HG02588 (cell line): ENCODE measurements at regions not wholly inside any gene's neighbourhood (a gene's known extent, or its start where the extent isn't known, plus 50 kb on each side); places are given as distances from the start of the nearest gene placed in this dataset.
A peak's percentile ranks its signal among the peaks of the same experiment; 100 is the strongest.

Source experiments
- ATAC-seq: cut with Tn5 transposase; IDR thresholded peaks from one replicate; pipeline ENCODE4 v1.9.1; 2021; ENCODE audit warnings: mild to moderate bottlenecking, moderate library complexity; ENCODE audit not compliant: unreplicated experiment

DNA sequence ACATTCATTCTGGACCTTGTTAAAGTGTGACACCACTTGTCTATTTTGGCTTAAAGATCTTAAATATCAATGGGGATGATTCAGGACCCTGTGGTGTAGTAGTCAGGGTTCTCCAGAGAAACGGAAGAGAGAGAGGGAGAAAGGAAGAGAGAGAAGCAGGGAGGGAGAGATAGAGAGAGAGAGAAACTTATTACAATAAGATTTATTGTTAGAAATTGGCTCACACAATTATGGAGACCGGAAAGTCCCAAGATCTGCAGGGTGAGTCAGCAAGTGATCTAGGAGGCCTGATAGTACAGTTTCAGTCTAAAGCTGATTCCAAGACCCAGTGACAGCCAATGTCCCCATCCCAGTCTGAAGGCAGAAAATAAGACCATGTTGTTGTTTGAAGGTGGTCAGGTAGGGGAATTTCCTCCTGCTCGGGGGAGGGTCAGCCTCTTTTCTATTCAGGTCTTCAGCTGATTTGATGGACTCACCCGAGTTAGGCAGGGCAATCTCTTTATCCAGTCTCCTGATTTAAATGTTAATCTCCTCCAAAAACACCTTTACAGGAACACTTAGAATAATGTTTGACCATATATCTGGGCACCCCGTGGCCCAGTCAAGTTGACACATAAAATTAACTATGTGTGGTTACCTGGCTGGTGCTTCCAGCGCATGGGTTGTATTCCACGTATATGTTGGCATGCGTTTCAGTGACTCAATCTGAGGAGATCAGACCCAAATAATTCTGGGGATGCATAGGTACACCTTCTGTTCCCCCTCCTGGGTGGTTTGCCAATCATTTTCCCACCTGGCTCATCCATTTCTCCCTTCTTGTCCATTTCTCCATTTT is 1350.5 kb downstream of the TBC1D22A start:
- no peak for ATAC-seq

DNA sequence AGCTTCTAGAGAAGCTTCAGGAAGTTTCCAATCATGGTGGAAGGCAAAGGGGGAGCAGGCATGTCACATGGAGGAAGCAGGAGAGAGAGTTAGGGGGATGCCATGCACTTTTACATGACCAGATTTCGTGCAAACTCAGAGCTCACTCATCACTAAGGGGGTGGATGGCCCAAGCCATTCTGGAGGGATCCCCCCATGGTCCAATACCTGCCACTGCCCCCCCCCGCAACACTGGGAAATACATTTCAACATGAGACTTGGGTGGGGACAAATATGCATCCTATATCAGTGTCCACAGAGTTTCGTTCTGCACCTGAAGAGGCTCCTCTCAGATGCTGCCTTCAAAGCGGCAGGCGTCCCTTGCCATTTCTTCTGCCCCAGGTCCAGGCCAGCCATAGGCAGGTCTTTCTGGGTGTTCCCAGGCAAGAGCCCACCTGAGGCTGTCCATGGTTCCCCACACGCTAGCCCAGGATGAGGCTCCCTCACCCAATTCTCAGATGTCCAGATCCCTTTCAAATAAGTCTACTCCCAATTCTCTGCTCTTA is 1344.3 kb downstream of the TBC1D22A start:
- no peak for ATAC-seq

DNA sequence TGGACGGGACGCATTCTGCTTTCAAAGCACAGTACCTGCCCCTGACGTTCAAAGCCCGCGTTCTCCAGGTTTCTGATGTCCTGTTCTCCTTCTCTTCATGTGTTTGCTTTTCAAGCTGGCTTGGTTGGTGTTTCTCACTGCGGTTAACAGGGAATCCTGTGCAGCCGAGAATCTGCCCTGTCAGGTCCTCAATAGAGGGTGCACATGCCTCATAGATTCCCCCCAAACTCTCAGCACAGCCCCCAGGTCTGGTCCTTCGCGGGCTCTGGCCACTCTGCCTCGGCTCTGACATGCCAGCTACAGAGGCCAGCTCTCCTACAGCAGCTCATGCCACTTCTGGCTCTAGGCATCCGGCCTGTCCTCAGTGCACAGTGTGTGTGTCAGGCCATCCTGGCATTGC is 1343.8 kb downstream of the TBC1D22A start:
- ATAC-seq: no peak

DNA sequence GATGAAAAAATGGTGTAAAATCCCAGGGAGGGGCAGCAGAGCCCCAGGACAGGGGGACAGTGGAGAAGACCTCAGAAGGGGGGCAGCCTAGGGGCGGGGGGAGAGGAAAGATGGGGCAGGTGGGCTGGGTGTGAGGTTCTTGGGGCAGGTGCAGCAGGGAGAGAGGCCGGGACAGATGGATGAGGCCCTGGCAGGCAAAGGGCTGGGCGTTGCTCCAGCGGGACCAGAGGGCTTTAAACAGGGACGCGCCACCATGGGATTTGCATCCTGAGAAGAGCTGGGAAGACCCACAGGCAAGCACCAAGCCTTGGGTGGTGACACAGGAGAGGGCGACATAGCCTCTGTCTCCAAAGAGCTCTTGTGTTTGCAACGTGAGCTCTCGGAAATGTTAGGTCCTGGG is 1342.8 kb downstream of the TBC1D22A start:
- no peak for ATAC-seq

DNA sequence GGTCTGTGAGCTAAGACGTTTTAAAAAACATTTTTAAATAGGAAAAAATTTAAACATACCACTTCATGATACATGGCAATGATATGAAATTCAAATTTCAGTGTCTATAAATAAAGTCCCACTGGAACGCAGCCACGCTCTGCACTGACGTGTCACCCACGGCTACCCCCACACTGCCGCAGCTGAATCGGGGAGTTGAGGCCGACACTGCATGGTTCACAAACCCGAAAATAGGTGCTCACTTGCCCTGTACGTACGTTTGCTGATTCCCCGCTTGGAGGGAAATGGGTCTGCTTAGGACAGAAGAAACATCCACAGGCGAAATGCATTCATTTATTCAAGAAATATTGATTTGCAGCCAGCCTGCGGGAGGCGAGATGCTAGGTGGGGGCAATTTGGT is 1342.3 kb downstream of the TBC1D22A start:
- no peak for ATAC-seq

DNA sequence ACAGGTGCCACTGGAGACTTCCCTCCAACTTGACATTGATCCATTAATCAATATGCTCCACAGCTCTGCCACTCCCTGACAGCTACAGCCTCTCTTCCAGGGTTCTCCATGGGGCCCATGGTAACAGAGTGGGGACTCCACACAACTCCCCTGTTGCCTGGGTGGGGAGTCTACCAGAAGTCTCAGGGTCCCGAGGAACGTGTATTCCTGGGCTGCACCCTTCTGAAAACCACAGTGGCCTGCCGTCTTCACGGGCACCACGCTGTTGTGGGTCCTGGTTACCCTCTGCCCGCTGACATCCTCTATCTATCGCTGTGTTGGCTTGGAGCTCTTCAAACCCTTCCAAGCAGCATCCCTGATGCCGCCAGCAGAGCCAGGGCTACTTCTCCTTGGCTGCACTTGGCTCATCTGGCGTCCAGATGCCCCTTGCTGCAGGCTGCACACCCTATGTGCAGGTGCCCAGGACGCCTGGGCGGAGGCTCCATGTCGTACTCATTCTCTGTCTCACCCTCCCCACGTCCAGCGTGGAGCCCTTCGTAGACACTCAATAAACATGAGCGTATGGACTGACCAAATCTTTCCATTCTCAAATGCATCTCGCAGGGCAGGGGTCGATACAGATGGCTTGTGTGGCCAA is 1341.8 kb downstream of the TBC1D22A start:
- no peak for ATAC-seq

DNA sequence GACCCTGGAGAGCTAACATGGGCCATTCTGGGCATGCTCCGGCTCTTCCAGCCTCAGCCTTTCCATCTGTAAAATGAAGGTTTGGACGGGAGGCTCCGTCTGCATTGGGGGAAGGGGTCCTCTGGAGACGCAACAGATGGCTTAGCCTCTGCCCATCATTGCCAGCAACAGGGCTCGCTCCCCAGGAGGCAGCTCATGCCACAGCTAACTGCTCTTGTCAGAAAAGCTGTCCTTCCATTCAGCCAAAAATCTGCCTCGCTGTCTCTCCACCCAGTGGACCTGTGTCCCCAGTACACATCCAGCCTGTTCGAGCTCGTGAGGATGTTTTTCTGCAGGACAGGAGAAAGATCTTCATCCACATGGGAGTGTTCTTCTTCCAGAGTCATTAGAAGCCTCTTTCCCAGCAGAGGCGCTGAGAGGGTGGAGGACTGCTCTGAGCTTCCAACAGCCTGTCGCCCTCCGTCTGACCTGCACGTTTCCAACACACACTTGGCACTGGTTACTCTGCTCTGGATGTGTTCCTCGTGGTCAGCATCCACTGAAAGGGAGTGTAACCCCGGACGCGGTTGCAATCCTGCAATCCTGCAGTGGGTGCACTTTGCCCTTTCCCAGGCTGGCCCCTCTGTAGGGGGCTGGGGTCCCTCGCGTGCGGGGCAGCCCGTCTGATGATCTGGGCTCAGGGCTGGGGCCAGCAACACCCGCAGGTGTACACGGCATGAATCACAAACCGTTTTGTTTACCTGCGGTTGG is 1340.9 kb downstream of the TBC1D22A start:
- no peak for ATAC-seq

DNA sequence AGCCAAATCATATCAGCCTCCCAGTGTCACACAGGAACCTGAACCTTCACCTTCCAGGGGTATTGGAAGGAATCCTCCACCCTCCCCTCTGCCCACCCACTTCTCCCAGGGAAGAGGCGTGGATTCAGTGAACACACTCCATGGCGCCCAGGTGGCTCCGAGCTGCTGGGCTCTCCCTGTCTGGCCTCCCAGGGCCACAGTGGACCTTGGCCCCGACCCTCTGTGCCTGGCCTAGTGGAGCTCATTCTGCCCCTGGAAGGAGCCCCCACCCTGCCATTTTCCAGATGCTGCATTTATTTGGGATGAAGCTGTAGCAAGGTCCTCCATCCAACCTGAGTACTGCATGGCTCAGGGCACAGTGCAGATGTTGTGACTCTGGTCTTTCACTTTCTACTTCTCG is 1340.1 kb downstream of the TBC1D22A start:
- ATAC-seq: no peak

DNA sequence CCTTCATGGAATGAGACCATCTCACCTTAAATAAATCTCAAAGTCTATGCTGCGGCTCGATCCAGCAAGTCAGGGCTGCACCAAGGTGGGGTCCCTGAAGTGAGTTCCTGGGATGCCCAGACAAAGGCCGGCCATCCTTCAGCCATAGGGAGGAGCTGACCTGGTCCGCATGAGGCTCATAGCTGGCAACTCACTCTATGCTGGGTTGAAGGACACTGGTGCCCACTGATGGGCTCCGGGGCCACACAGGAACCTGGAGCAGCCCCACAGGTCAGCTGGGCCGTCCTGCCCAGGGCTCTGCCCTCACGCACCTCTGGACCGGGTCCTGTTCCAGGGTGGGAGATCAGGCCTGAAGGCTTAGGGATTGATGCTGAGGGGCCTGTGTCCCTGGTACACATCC is 1339.3 kb downstream of the TBC1D22A start:
- ATAC-seq: no peak

DNA sequence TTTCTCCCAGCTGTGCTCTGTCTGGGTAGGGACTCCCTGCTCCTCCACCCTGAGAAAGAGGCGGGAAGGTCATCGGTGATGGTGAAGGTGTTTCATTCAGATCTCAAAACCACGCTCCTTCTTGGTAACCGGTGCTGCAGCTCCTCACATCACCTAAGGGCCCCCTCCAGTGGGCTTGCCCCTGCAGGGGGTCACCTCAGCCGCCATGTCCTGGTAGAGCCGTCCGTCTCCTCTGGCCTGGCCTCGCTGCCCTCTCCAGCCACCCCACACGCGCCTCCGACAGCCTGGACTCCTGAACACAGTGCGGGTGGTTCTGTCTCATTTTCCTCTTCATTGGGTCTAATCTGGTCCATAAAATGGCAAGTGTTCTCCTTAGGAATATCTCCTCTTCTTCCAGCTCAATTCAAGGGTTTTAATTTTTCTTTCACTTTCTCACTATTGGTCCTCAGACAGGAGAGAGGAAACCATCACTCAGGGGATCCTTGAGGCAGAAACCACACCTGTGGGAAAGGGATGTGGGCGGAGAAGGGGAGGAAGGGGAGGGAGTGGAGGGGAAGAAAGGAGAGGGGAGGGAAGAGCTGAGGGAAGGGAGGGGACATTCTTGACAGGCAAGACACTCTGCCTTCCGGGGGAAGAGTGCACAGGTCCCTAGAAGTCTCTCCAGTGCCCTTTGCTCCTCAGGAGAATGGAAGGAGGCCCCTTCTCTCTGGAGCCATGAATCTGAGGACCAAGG is 1338.4 kb downstream of the TBC1D22A start:
- ATAC-seq: no peak

DNA sequence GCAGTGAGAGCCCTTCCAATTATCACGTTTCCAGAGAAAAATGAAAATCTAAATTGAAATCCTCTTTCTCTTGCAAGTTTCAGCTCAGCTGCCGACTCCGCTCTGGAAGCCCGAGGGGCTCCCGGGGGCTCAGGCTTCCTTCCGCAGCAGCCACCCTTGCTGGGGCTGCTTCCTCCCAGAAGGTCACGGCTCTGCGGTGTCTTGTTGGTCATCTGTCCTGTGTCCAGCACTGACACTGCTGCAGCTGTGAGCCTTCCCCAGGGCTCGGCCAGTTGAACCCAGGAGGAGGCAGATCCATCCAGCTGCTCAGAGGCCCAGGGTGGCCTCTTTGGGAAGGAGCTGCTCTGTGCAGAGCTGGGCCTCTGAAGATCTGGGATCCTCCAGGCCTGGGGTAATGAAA is 1337.2 kb downstream of the TBC1D22A start:
- ATAC-seq: no peak

DNA sequence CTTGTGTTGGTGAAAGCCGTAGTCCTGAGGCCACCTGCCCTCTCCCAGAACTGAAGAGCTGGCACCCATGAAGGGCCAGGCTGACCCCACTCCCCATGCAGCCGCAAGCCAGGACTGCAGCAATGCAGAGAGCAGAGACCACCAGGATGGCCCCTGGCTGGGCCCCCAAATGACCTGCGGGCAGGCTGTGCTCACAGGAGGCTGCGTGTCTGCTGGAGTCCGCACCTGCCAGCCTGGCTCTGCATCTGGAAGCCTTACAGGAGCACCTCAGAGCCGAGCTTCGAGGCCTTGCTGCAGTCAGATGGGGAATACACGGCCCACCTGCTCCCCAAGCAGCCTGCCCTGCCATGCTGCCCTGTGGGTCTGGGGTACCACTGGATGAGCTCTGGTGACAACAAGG is 1336.8 kb downstream of the TBC1D22A start:
- no peak for ATAC-seq

DNA sequence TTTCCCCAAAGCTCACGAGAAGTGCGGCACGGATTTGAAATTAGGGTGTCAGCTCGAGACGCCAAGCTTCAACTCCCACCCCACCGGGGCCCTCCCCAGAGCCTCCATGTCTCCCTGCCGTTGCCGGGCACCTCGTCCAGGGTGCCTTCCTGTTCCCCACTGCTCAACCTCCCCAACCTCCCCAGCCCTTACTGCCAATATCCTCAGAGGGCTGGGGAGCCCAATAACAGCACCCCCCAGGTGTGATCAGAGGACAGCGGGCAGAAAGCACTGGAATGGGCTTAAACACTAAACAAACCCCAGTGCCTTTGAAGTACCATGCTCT is 1336.4 kb downstream of the TBC1D22A start:
- peak; percentile 16 for ATAC-seq

DNA sequence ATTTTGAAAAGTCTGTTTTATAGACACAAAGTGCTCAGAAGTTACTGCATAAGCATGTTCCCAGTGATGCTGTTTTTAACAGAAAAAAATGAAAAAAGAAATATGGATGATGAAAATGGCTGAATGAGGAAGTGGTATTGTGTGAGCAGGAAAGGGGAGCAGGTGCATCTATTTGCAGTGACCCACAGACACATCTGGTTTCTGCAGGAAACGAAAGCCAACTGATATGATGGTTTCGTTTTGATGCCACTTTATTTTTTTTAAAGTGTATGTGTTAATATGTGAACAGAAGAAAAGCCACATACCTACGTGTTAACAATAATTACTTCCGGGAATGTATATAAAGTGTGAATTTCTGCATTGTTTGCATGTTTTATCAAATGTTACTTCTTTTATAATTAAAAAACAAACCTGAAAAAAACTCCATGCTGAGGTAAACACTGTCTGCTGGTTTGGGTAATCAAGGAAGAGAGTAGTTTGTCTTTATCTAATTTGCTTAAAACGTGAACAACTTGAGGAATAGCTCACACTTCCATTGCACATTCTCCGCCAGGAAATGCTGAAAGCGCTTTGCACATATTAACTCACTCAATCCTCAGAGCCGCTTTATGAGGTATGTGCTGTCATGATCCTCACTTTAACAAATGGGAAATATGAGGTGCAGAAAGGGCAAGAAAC is 1335.9 kb downstream of the TBC1D22A start:
- ATAC-seq: peak; percentile 71

DNA sequence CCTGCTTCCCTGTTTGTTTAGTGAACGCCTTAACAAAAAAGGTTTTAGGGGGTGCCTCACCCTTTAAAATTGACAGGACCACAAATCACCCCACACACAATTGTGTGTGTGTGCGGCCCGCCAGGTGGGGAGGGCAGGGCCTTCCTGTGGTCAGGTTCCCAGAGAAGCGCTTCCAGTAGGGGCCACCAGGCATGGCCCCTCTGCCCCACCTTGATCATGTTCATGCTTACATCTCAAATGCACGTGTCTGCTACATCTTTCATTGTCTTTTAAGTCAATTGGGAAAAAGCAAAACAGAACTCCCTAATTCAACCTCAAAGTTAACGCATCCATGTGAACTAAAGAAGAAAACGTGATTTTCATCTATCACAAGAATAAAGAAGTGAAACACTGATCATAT is 1335.3 kb downstream of the TBC1D22A start:
- no peak for ATAC-seq

DNA sequence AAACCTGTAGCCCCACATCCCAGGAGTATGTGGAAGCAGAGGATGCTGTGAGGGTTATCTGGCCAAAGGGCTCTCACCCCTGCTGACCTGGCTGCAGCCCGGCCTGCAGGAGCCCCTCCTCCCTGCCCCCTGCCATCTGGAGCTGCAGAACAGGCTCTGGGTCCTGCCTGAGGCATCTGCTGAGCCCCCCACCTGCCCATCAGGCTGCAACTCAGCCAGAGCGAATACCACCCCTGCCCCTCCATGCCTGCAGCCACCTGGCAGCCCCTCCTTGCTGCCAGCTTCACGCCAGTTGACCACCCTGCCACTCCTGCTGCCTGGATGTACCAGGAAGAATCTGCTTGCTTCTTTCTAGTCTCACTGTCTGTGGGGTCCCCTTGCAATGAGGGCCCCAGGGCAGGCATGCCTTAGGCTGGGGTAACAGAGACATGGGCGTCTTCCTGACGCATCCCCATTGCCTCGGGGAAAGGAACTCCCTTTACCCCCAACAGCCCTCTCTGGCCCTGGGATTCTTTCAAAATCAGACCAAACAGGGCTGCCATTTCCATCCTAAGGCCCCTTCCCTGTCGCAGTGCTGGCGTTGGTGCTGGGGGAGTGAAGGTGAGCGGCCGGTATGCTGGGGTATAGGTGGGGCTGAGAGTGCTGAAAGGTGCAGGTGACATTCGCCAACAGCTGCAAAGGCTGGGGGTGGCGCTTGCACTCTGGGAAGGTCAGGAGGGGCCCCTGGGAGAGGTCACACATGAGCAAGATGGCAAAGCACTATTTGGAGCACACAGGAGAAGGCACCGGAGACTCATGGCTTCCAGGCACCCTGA is 1334.6 kb downstream of the TBC1D22A start:
- ATAC-seq: no peak

DNA sequence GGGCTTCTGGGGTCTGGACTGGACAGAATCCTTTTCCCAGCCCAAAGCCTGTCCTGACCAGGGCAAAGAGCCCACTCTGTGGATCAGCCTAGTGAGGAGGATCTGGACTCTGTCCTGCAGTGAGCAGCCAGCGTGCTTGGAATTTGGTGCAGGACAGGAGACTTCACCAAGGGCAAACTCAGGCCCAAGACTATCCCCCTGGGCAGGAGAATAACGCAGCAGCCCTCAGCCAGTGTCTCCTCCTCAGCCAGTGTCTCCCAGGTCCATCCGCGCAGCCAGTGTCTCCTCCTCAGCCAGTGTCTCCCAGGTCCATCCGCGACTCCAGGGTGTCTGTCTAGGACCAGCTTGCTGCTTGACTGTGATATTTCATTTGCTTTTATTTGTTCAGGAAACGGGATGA is 1334.0 kb downstream of the TBC1D22A start:
- ATAC-seq: no peak

DNA sequence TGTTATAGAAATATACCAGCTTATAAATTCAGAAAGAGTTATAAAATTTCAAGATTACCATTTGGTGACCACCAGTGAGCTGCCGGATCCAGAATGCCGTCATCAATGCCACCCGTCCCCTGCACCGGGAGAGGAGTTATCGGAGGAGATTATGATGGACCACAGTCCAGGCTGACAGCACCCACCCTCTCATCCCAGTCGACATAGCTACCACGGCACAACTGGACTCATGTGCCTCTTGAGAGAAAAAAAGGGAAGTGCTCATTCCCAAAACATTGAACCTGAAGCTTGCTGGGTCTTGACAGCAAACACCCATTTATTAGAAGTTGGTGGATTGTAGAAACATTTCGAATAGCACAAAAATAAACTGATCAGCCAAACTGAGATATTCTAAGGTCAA is 1331.5 kb downstream of the TBC1D22A start:
- no peak for ATAC-seq

DNA sequence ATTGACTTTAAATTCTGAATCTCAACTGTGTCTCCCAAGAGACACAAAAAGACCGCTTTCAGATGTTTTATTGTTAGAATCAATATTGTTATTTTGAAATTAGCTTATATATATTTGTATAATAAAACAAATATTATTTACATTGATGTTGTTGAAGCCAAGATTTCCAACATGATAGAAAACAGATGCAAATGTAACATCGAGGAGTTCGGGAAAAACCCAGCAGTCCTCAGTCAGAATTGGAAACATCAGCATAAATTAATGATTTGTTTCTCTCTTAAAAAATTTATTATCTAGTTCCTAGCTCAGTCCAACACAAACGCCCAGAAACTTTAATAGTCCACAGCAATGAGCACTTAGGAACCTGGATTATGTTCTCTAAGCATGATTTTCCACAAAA is 1330.4 kb downstream of the TBC1D22A start:
- no peak for ATAC-seq
